ENCODE measurements at regions not wholly inside any gene's neighbourhood (a gene's known extent, or its start where the extent isn't known, plus 50 kb on each side); places are given as distances from the start of the nearest gene placed in this dataset.

GRCh38 chr17:72060084-72060483 lies 60.7 kb upstream of the SOX9 start:
- TF ChIP-seq CTCF (IDR thresholded peaks at IDR 0.05; ENCODE audit: poor library complexity) (no peak), EZH2 (IDR thresholded peaks at IDR 0.05; ENCODE audit: borderline replicate concordance) (no peak), EZH2phosphoT487 (IDR thresholded peaks at IDR 0.05; ENCODE audit: low read depth, severe bottlenecking, unreplicated experiment) (no peak)

All from hepatocyte (in vitro differentiated cells).